ENCODE measurements at regions not wholly inside any gene's neighbourhood (a gene's known extent, or its start where the extent isn't known, plus 50 kb on each side); places are given as distances from the start of the nearest gene placed in this dataset.

DNA sequence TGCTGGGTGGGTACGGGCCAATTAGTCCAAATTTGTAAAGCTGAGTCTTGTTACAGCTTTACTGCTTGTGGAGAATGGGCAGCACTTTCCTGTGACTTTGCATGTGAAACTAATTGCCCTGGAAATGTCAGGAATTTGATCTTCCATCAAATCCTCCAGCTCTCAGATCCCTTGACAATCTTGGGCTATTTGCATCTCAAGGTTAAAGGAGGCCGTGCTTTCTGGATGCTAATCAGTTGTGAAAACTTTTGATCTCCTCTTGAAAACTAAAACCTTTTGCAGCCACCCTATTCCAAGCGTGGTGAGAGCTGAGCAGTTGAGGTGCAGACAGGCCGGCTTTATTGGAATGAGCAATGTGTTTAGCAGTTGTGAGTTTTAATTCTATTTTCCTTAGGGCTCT, 68.0 kb upstream of the CLINT1 start:
- TF ChIP-seq, protein P1, sequence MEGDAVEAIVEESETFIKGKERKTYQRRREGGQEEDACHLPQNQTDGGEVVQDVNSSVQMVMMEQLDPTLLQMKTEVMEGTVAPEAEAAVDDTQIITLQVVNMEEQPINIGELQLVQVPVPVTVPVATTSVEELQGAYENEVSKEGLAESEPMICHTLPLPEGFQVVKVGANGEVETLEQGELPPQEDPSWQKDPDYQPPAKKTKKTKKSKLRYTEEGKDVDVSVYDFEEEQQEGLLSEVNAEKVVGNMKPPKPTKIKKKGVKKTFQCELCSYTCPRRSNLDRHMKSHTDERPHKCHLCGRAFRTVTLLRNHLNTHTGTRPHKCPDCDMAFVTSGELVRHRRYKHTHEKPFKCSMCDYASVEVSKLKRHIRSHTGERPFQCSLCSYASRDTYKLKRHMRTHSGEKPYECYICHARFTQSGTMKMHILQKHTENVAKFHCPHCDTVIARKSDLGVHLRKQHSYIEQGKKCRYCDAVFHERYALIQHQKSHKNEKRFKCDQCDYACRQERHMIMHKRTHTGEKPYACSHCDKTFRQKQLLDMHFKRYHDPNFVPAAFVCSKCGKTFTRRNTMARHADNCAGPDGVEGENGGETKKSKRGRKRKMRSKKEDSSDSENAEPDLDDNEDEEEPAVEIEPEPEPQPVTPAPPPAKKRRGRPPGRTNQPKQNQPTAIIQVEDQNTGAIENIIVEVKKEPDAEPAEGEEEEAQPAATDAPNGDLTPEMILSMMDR (conservative IDR thresholded peaks at IDR 0.05) = no peak
- TF ChIP-seq EZH2 (IDR thresholded peaks at IDR 0.05; ENCODE audit: low read depth) = no peak
